SU-DHL-6 (cell line): ENCODE measurements at regions not wholly inside any gene's neighbourhood (a gene's known extent, or its start where the extent isn't known, plus 50 kb on each side); places are given as distances from the start of the nearest gene placed in this dataset.

Source experiments
- H2AFZ ChIP-seq: fragments of 200-600 bp; sonication (generic); 2 replicates; pipeline ENCODE4 v1.6.1; 2014; ENCODE audit warnings: low read depth, mild to moderate bottlenecking, moderate library complexity, mixed read lengths, antibody characterized with exemption, low read length; ENCODE audit not compliant: severe bottlenecking
- H3F3A ChIP-seq: fragments of 200-600 bp; shearing (Covaris generic); 2 replicates; pipeline ENCODE4 v1.6.0; 2016; ENCODE audit warnings: antibody characterized with exemption, mild to moderate bottlenecking; ENCODE audit not compliant: insufficient read depth
- H3K27ac ChIP-seq: fragments of 200-600 bp; sonication (generic); 2 replicates; pipeline ENCODE4 v1.5.1; 2016; ENCODE audit warnings: low read depth, mild to moderate bottlenecking, low read length, moderate library complexity, mixed read lengths
- H3K27me3 ChIP-seq: fragments of 200-600 bp; sonication (generic), shearing (Covaris generic); 2 replicates; pipeline ENCODE4 v1.6.0; 2014; ENCODE audit warnings: mild to moderate bottlenecking, low read length
- H3K36me3 ChIP-seq: fragments of 200-600 bp; sonication (generic); 2 replicates; pipeline ENCODE4 v1.6.1; 2014; ENCODE audit warnings: mild to moderate bottlenecking, low read length, mixed read lengths
- H3K4me2 ChIP-seq: fragments of 300-600, 200-600 bp; shearing (Covaris generic), sonication (generic); 2 replicates; pipeline ENCODE4 v1.6.0; 2014; ENCODE audit warnings: low read length, low read depth, mild to moderate bottlenecking; ENCODE audit not compliant: poor library complexity, severe bottlenecking
- H3K4me3 ChIP-seq: fragments of 200-600 bp; sonication (generic); 2 replicates; pipeline ENCODE4 v1.5.1; 2014; ENCODE audit warnings: antibody characterized with exemption, low read length, mild to moderate bottlenecking, mixed read lengths; ENCODE audit not compliant: insufficient read depth, poor library complexity, severe bottlenecking
- H3K79me2 ChIP-seq: fragments of 200-600 bp; sonication (generic); 2 replicates; pipeline ENCODE4 v1.6.1; 2014; ENCODE audit warnings: mild to moderate bottlenecking, low read length, moderate library complexity; ENCODE audit not compliant: insufficient read depth
- H3K9ac ChIP-seq: fragments of 200-600 bp; sonication (generic); 2 replicates; pipeline ENCODE4 v1.7.0; 2014; ENCODE audit warnings: mild to moderate bottlenecking, low read length
- H3K9me2 ChIP-seq: fragments of 200-600 bp; sonication (generic); replicated peaks from 2 replicates; pipeline ENCODE4 v1.6.1; 2014; ENCODE audit warnings: low read length; ENCODE audit not compliant: insufficient read depth
- H3K9me3 ChIP-seq: fragments of 200-600 bp; sonication (generic); 2 replicates; pipeline ENCODE4 v1.6.1; 2014; ENCODE audit warnings: low read length, mixed read lengths; ENCODE audit not compliant: insufficient read depth
- H4K20me1 ChIP-seq: fragments of 200-600 bp; sonication (generic); 2 replicates; pipeline ENCODE4 v1.6.1; 2014; ENCODE audit warnings: low read depth, mild to moderate bottlenecking, antibody characterized with exemption, low read length, moderate library complexity, mixed read lengths
- EZH2phosphoT487 ChIP-seq: fragments of 200-600 bp; sonication (generic), shearing (Covaris generic); conservative IDR thresholded peaks from 2 replicates; pipeline ENCODE4 v1.6.1; 2018; ENCODE audit warnings: mild to moderate bottlenecking, antibody characterized with exemption, low read length, moderate library complexity, mixed read lengths
- TF ChIP-seq, protein P1 (sequence below): fragments of 200-600 bp; sonication (generic); IDR thresholded peaks from one replicate; pipeline ENCODE4 v1.5.1; 2017; ENCODE audit warnings: antibody characterized with exemption, mild to moderate bottlenecking, low read length, moderate library complexity; ENCODE audit not compliant: insufficient read depth, poor library complexity, severe bottlenecking

DNA sequence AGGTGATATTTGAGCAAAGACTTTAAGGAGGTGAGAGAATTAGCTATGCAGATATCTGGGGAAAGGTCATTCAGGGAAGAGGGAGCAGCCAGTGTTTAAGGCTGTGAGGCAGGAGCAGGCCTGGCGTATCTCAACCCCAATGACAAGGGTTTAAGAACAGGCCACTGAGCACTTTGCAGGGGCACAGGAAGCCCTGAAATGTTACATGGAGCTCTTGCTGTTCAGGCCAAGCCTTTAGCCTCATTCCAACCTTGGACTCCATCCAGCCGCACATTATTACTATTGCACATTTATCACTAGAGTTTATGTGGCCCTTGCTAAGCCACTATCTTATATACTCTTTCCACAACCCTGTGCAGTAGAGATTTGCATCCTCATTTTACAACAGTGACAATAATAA, 114.0 kb downstream of the EFNB1 start:
- H2AFZ ChIP-seq = no peak overlapping the region
- no peak overlapping the region for H3K9ac ChIP-seq
- no peaks in the 10 kb centered on the region for H3K36me3 ChIP-seq
- H4K20me1 ChIP-seq = no peaks in the 10 kb centered on the region
- H3K27ac ChIP-seq = no peak overlapping the region
- H3F3A ChIP-seq = no peaks in the 10 kb centered on the region
- H3K9me2 ChIP-seq = no peaks in the 10 kb centered on the region
- no peaks in the 10 kb centered on the region for H3K79me2 ChIP-seq
- H3K4me3 ChIP-seq = no peak overlapping the region
- H3K4me2 ChIP-seq = no peak overlapping the region
- H3K27me3 ChIP-seq = no peaks in the 10 kb centered on the region
- H3K9me3 ChIP-seq = no peaks in the 10 kb centered on the region
- TF ChIP-seq, protein P1, sequence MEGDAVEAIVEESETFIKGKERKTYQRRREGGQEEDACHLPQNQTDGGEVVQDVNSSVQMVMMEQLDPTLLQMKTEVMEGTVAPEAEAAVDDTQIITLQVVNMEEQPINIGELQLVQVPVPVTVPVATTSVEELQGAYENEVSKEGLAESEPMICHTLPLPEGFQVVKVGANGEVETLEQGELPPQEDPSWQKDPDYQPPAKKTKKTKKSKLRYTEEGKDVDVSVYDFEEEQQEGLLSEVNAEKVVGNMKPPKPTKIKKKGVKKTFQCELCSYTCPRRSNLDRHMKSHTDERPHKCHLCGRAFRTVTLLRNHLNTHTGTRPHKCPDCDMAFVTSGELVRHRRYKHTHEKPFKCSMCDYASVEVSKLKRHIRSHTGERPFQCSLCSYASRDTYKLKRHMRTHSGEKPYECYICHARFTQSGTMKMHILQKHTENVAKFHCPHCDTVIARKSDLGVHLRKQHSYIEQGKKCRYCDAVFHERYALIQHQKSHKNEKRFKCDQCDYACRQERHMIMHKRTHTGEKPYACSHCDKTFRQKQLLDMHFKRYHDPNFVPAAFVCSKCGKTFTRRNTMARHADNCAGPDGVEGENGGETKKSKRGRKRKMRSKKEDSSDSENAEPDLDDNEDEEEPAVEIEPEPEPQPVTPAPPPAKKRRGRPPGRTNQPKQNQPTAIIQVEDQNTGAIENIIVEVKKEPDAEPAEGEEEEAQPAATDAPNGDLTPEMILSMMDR = no peak
- no peak for TF ChIP-seq EZH2phosphoT487

DNA sequence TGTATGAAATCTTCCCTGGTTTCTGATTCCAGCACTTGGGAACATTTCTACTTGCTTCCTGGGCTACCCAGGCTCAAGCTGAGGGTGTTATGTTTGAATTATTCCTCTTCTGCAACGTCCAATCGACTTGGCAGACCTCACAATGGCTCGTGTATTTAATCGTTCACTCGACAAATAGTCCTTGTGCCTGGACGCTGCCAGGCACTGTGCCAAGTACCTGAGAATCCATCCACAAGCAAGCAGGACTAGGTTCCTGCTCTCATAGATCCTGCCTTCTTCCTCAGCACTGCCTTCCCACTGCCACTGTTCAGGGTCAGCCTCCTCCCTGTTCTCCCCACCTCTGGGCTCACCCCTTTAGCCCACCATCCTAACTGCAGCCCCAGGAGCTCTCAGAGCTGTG, 113.3 kb downstream of the EFNB1 start:
- Histone ChIP-seq H4K20me1 (no peaks in the 10 kb centered on the region), H3K36me3 (no peaks in the 10 kb centered on the region), H3K79me2 (no peaks in the 10 kb centered on the region), H3K27ac (no peak overlapping the region), H2AFZ (no peak overlapping the region), H3K27me3 (no peaks in the 10 kb centered on the region), H3K4me2 (no peak overlapping the region), H3K9ac (no peak overlapping the region), H3K4me3 (no peak overlapping the region), H3K9me3 (no peaks in the 10 kb centered on the region), H3K9me2 (no peaks in the 10 kb centered on the region), H3F3A (no peaks in the 10 kb centered on the region)
- TF ChIP-seq, protein P1 = no peak
- no peak for TF ChIP-seq EZH2phosphoT487

DNA sequence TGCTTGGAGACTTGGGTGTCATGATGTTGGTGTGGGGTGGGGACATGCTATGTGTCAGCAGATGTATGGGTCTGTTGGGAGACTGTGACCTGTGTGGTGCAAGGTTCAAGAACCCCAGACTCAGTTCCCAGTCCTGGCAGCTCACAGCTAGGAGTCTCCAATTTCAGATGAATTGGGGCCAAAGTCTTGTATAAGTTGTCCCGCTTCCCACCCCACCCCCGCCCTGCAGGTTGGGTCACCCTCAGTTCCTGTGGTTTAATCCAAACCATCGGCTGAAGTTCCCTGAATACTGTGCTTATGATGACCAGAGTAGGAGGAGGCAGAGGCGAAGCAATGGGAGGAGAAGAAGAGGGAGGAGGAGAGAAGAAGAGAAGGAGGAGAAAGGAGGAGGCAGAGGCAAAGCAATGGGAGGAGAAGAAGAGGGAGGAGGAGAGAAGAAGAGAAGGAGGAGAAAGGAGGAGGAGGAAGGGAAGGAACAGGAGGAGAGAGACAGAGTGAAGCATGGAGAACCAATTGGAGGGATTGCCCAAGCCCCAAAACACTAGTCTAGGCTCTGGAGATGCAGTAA, 112.6 kb downstream of the EFNB1 start:
- Histone ChIP-seq H3K27me3 (no peaks in the 10 kb centered on the region), H3K79me2 (no peaks in the 10 kb centered on the region), H2AFZ (no peak overlapping the region), H3K9me3 (no peaks in the 10 kb centered on the region), H3K36me3 (no peaks in the 10 kb centered on the region), H3K4me2 (no peak overlapping the region), H3F3A (no peaks in the 10 kb centered on the region), H4K20me1 (no peaks in the 10 kb centered on the region), H3K9me2 (no peaks in the 10 kb centered on the region), H3K27ac (no peak overlapping the region), H3K9ac (no peak overlapping the region), H3K4me3 (no peak overlapping the region)
- TF ChIP-seq, protein P1 = no peak
- TF ChIP-seq EZH2phosphoT487 = no peak
